Type B pancreatic cell (in vitro differentiated cells): ENCODE measurements at regions not wholly inside any gene's neighbourhood (a gene's known extent, or its start where the extent isn't known, plus 50 kb on each side); places are given as distances from the start of the nearest gene placed in this dataset.

Experiments
- DNase-seq: peaks from one replicate; pipeline ENCODE4 v3.0.0; 2021; ENCODE audit warnings: mixed read lengths; ENCODE audit not compliant: unreplicated experiment; ENCODE audit errors: extremely low spot score
- H3K27ac Mint-ChIP-seq: 2 replicates; pipeline ENCODE4 v1.8.0; 2021; ENCODE audit warnings: mild to moderate bottlenecking, mixed read lengths
- H3K27me3 Mint-ChIP-seq: 2 replicates; pipeline ENCODE4 v1.8.0; 2021; ENCODE audit warnings: mixed read lengths
- H3K36me3 Mint-ChIP-seq: 2 replicates; pipeline ENCODE4 v1.8.0; 2021; ENCODE audit warnings: mixed read lengths
- H3K4me1 Mint-ChIP-seq: one replicate; pipeline ENCODE4 v1.8.0; 2021; ENCODE audit warnings: mixed read lengths; ENCODE audit not compliant: unreplicated experiment
- H3K4me3 Mint-ChIP-seq: 2 replicates; pipeline ENCODE4 v1.8.0; 2021; ENCODE audit warnings: mild to moderate bottlenecking, mixed read lengths
- H3K9me3 Mint-ChIP-seq: 2 replicates; pipeline ENCODE4 v1.8.0; 2021; ENCODE audit warnings: mixed read lengths
- TF ChIP-seq, protein P1 (sequence below): fragments of 200-600 bp; sonication (generic); conservative IDR thresholded peaks from 2 replicates; pipeline ENCODE4 v1.5.0; 2021; ENCODE audit warnings: antibody characterized with exemption, mild to moderate bottlenecking

- TF ChIP-seq, protein P1, sequence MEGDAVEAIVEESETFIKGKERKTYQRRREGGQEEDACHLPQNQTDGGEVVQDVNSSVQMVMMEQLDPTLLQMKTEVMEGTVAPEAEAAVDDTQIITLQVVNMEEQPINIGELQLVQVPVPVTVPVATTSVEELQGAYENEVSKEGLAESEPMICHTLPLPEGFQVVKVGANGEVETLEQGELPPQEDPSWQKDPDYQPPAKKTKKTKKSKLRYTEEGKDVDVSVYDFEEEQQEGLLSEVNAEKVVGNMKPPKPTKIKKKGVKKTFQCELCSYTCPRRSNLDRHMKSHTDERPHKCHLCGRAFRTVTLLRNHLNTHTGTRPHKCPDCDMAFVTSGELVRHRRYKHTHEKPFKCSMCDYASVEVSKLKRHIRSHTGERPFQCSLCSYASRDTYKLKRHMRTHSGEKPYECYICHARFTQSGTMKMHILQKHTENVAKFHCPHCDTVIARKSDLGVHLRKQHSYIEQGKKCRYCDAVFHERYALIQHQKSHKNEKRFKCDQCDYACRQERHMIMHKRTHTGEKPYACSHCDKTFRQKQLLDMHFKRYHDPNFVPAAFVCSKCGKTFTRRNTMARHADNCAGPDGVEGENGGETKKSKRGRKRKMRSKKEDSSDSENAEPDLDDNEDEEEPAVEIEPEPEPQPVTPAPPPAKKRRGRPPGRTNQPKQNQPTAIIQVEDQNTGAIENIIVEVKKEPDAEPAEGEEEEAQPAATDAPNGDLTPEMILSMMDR: no peak
- H3K36me3 Mint-ChIP-seq: no peaks in the 10 kb centered on the region
- no peaks in the 10 kb centered on the region for H3K4me1 Mint-ChIP-seq
- no peaks in the 10 kb centered on the region for H3K9me3 Mint-ChIP-seq
- no peak overlapping the region for H3K4me3 Mint-ChIP-seq
- H3K27me3 Mint-ChIP-seq: peaks cover 3% of the 10 kb centered on the region
- no peak for DNase-seq
- H3K27ac Mint-ChIP-seq: no peak overlapping the region
These were observed 1046.5 kb downstream of the GALC start for GRCh38 chr14:86946446-86946845.

- DNase-seq: no peak
- TF ChIP-seq, protein P1: no peak
- no peaks in the 10 kb centered on the region for H3K9me3 Mint-ChIP-seq
- H3K4me3 Mint-ChIP-seq: no peak overlapping the region
- peaks cover 3% of the 10 kb centered on the region for H3K27me3 Mint-ChIP-seq
- no peaks in the 10 kb centered on the region for H3K4me1 Mint-ChIP-seq
- H3K27ac Mint-ChIP-seq: no peak overlapping the region
- H3K36me3 Mint-ChIP-seq: no peaks in the 10 kb centered on the region
These were observed 1048.5 kb downstream of the GALC start for GRCh38 chr14:86944434-86944833.

GRCh38 chr14:86943391-86944365 lies 1049.3 kb downstream of the GALC start:
- H3K4me3 Mint-ChIP-seq: no peak overlapping the region
- TF ChIP-seq, protein P1: no peak
- DNase-seq: no peak
- no peaks in the 10 kb centered on the region for H3K9me3 Mint-ChIP-seq
- no peaks in the 10 kb centered on the region for H3K36me3 Mint-ChIP-seq
- no peaks in the 10 kb centered on the region for H3K4me1 Mint-ChIP-seq
- no peak overlapping the region for H3K27ac Mint-ChIP-seq
- peaks cover 3% of the 10 kb centered on the region for H3K27me3 Mint-ChIP-seq

GRCh38 chr14:86942936-86943335 lies 1050.0 kb downstream of the GALC start:
- Mint-ChIP-seq H3K36me3 (no peaks in the 10 kb centered on the region), H3K9me3 (no peaks in the 10 kb centered on the region), H3K27me3 (peaks cover 3% of the 10 kb centered on the region), H3K27ac (no peak overlapping the region), H3K4me3 (no peak overlapping the region), H3K4me1 (no peaks in the 10 kb centered on the region)
- no peak for DNase-seq
- TF ChIP-seq, protein P1: no peak

GRCh38 chr14:86940106-86940505 lies 1052.9 kb downstream of the GALC start:
- Mint-ChIP-seq H3K36me3 (no peaks in the 10 kb centered on the region), H3K4me3 (no peak overlapping the region), H3K4me1 (peaks cover 5% of the 10 kb centered on the region), H3K27ac (no peak overlapping the region), H3K27me3 (peaks cover 3% of the 10 kb centered on the region), H3K9me3 (no peaks in the 10 kb centered on the region)
- TF ChIP-seq, protein P1: no peak
- DNase-seq: no peak
